GM12865 (cell line): ENCODE measurements at regions not wholly inside any gene's neighbourhood (a gene's known extent, or its start where the extent isn't known, plus 50 kb on each side); places are given as distances from the start of the nearest gene placed in this dataset.

Experiments used
- DNase-seq: peaks from one replicate; pipeline ENCODE4 v3.0.0; 2010; ENCODE audit warnings: low read depth
- H3K4me3 ChIP-seq: 2 replicates; pipeline ENCODE4 v1.5.1; 2011; ENCODE audit warnings: mild to moderate bottlenecking, low read depth, low read length, control low read depth
- CTCF ChIP-seq: IDR thresholded peaks from 2 replicates; pipeline ENCODE4 v1.5.1; 2011; ENCODE audit warnings: low read length, control low read depth, low read depth, inconsistent platforms; ENCODE audit not compliant: insufficient read depth; ENCODE audit errors: missing control alignments

GRCh38 chr18:73778032-73778359 is 369.6 kb downstream of the FBXO15 start:
- no peak for DNase-seq
- TF ChIP-seq CTCF: no peak
- no peak overlapping the region for H3K4me3 ChIP-seq

GRCh38 chr18:73777356-73778031 is 370.1 kb downstream of the FBXO15 start:
- H3K4me3 ChIP-seq: no peak overlapping the region
- TF ChIP-seq CTCF: no peak
- DNase-seq: no peak

GRCh38 chr18:73774811-73775509 is 372.7 kb downstream of the FBXO15 start:
- no peak overlapping the region for H3K4me3 ChIP-seq
- DNase-seq: no peak
- TF ChIP-seq CTCF: no peak

- TF ChIP-seq CTCF: no peak
- no peak for DNase-seq
- no peak overlapping the region for H3K4me3 ChIP-seq
These were observed 379.6 kb downstream of the FBXO15 start for GRCh38 chr18:73768043-73768442.

GRCh38 chr18:73766910-73767515 is 380.6 kb downstream of the FBXO15 start:
- H3K4me3 ChIP-seq: no peak overlapping the region
- TF ChIP-seq CTCF: no peak
- DNase-seq: no peak

- TF ChIP-seq CTCF: no peak
- no peak for DNase-seq
- no peak overlapping the region for H3K4me3 ChIP-seq
These were observed 389.2 kb downstream of the FBXO15 start for GRCh38 chr18:73758446-73758845.
